OCI-LY7 (cell line): ENCODE measurements at regions not wholly inside any gene's neighbourhood (a gene's known extent, or its start where the extent isn't known, plus 50 kb on each side); places are given as distances from the start of the nearest gene placed in this dataset.

ENCODE experiments used
- EZH2phosphoT487 ChIP-seq: fragments of 200-600 bp; sonication (generic); IDR thresholded peaks from 2 replicates; pipeline ENCODE4 v1.6.1; 2018; ENCODE audit warnings: low read depth, borderline replicate concordance, mild to moderate bottlenecking, mixed run types, antibody characterized with exemption, low read length, moderate library complexity, mixed read lengths
- TF ChIP-seq, protein P1 (sequence below): fragments of 200-600 bp; sonication (generic); conservative IDR thresholded peaks from 2 replicates; pipeline ENCODE4 v1.5.1; 2014; ENCODE audit warnings: mild to moderate bottlenecking, antibody characterized with exemption, low read length, moderate library complexity, mixed read lengths

DNA sequence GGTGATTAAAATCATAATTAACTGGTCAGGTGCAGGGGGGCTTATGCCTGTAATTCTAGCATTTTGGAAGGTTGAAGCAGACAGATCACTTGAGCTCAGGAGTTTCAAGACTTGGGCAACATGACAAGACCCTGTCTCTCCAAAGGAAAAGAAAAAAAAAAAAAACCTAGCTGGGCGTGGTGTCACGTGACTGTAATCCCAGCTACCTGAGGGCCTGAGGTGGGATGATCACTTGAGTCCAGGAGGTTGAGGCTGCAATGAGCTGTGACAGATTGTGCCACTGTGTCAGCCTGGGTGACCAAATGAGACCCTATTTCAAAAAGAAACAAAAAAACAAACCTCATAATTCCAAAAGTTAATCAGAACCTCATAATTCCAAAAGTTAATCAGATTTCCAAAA, 505.5 kb downstream of the CDH8 start:
- TF ChIP-seq, protein P1, sequence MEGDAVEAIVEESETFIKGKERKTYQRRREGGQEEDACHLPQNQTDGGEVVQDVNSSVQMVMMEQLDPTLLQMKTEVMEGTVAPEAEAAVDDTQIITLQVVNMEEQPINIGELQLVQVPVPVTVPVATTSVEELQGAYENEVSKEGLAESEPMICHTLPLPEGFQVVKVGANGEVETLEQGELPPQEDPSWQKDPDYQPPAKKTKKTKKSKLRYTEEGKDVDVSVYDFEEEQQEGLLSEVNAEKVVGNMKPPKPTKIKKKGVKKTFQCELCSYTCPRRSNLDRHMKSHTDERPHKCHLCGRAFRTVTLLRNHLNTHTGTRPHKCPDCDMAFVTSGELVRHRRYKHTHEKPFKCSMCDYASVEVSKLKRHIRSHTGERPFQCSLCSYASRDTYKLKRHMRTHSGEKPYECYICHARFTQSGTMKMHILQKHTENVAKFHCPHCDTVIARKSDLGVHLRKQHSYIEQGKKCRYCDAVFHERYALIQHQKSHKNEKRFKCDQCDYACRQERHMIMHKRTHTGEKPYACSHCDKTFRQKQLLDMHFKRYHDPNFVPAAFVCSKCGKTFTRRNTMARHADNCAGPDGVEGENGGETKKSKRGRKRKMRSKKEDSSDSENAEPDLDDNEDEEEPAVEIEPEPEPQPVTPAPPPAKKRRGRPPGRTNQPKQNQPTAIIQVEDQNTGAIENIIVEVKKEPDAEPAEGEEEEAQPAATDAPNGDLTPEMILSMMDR: no peak
- TF ChIP-seq EZH2phosphoT487: no peak
